ENCODE measurements at regions not wholly inside any gene's neighbourhood (a gene's known extent, or its start where the extent isn't known, plus 50 kb on each side); places are given as distances from the start of the nearest gene placed in this dataset.
A peak's percentile ranks its signal among the peaks of the same experiment; 100 is the strongest.
"Not testable (repeated sequence)": the region's sequence is repeated elsewhere in the genome, so short reads cannot be mapped to it uniquely, and the experiment has no call there.

DNA sequence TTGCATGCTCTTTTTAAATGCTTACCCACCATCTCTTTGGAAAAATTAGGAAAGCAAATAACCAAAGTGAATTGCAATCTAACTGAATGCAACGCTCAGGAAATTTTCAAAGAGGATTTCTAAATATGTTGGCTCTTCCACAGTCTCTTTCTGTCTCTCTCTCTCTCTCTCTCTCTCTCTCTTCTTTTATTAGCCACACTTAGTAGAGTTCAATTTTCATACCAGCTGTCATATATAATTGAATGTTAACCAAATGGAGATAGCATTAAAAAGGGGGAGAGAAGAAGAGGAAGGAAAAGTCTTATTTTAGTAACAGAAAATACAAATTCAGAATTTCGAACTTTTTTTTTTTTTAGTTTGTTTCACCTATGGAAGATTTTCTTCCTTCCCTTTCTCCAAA lies 235.9 kb upstream of the GBE1 start:
- no peak for ATAC-seq (ENCODE audit: low read depth)
- DNase-seq (ENCODE audit: low spot score) = no peak

DNA sequence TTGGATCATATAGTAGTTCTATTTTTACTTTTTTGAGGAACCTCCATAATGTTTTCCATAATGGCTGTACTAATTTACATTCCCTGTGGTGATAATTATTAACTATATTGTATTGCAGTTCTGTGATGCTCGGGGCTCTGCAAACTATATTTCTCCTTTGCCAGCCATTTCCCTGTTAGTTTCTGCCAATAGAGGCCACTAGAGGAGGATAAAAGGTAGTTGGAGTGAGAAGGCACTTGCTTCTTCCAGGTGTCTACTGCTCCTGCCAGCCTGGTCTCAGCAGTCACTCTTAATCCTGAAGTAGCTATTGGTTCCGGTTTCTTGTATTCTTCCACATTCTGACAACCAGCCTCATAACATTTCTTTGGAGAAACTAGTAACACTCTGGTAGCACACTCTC lies 233.9 kb upstream of the GBE1 start:
- H3K27me3 ChIP-seq (ENCODE audit: insufficient read depth, poor library complexity, severe bottlenecking) = no peaks in the 10 kb centered on the region
- no peaks in the 10 kb centered on the region for H3K36me3 ChIP-seq (ENCODE audit: low read depth)
- TF ChIP-seq, protein P1, sequence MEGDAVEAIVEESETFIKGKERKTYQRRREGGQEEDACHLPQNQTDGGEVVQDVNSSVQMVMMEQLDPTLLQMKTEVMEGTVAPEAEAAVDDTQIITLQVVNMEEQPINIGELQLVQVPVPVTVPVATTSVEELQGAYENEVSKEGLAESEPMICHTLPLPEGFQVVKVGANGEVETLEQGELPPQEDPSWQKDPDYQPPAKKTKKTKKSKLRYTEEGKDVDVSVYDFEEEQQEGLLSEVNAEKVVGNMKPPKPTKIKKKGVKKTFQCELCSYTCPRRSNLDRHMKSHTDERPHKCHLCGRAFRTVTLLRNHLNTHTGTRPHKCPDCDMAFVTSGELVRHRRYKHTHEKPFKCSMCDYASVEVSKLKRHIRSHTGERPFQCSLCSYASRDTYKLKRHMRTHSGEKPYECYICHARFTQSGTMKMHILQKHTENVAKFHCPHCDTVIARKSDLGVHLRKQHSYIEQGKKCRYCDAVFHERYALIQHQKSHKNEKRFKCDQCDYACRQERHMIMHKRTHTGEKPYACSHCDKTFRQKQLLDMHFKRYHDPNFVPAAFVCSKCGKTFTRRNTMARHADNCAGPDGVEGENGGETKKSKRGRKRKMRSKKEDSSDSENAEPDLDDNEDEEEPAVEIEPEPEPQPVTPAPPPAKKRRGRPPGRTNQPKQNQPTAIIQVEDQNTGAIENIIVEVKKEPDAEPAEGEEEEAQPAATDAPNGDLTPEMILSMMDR (IDR thresholded peaks at IDR 0.05; ENCODE audit: poor library complexity, severe bottlenecking) = peak; percentile 41
- no peaks in the 10 kb centered on the region for H3K4me1 ChIP-seq (ENCODE audit: insufficient read depth, poor library complexity, severe bottlenecking)
- H3K27ac ChIP-seq (ENCODE audit: poor library complexity, severe bottlenecking) = no peak overlapping the region
- ATAC-seq (ENCODE audit: low read depth) (no peak; the same call in 2 of the 3 replicates), DNase-seq (ENCODE audit: low spot score) (no peak)
- H3K9me3 ChIP-seq (ENCODE audit: severe bottlenecking) = no peaks in the 10 kb centered on the region
- no peak overlapping the region for H3K4me3 ChIP-seq (ENCODE audit: severe bottlenecking)

More for the DNA sequence above, 235.9 kb upstream of the GBE1 start:
- H3K4me1 ChIP-seq (ENCODE audit: insufficient read depth, poor library complexity, severe bottlenecking) = no peaks in the 10 kb centered on the region
- no peak overlapping the region for H3K27ac ChIP-seq (ENCODE audit: poor library complexity, severe bottlenecking)
- no peaks in the 10 kb centered on the region for H3K36me3 ChIP-seq (ENCODE audit: low read depth)
- TF ChIP-seq, protein P1 (IDR thresholded peaks at IDR 0.05; ENCODE audit: poor library complexity, severe bottlenecking) = no peak
- no peak overlapping the region for H3K4me3 ChIP-seq (ENCODE audit: severe bottlenecking)
- no peaks in the 10 kb centered on the region for H3K27me3 ChIP-seq (ENCODE audit: insufficient read depth, poor library complexity, severe bottlenecking)
- no peaks in the 10 kb centered on the region for H3K9me3 ChIP-seq (ENCODE audit: severe bottlenecking)

GRCh38 chr3:81989758-81990157 lies 228.3 kb upstream of the GBE1 start:
- DNase-seq (ENCODE audit: low spot score) = no peak
- no peak for ATAC-seq (ENCODE audit: low read depth)

DNA sequence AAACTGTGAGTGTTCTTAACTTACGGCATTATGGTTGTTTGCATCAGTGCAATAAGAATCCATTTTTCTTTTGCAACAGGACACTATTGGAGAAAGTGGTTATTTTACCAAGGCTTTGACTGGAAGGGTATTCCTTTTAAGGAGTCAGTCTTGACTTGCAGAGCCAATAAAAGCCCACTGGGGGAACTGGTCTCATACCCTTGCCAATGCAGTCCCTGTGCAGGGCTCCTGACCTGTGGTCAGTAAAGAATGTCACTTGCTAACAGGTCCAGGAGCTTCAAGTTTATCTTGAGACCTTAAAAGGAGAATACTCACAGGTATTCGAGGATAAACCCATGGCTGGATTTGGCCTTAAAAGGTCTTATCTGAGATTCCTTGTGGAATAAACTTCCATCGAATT lies 227.8 kb upstream of the GBE1 start:
- DNase-seq (ENCODE audit: low spot score) = no peak
- TF ChIP-seq, protein P1 (IDR thresholded peaks at IDR 0.05; ENCODE audit: poor library complexity, severe bottlenecking) = no peak
- Histone ChIP-seq H3K36me3 (ENCODE audit: low read depth) (no peaks in the 10 kb centered on the region), H3K27me3 (ENCODE audit: insufficient read depth, poor library complexity, severe bottlenecking) (no peaks in the 10 kb centered on the region), H3K4me3 (ENCODE audit: severe bottlenecking) (no peak overlapping the region), H3K27ac (ENCODE audit: poor library complexity, severe bottlenecking) (no peak overlapping the region), H3K9me3 (ENCODE audit: severe bottlenecking) (no peaks in the 10 kb centered on the region), H3K4me1 (ENCODE audit: insufficient read depth, poor library complexity, severe bottlenecking) (no peaks in the 10 kb centered on the region)
- no peak for ATAC-seq (ENCODE audit: low read depth)

More at GRCh38 chr3:81989758-81990157, 228.3 kb upstream of the GBE1 start:
- H3K27me3 ChIP-seq (ENCODE audit: insufficient read depth, poor library complexity, severe bottlenecking) = no peaks in the 10 kb centered on the region
- no peaks in the 10 kb centered on the region for H3K4me1 ChIP-seq (ENCODE audit: insufficient read depth, poor library complexity, severe bottlenecking)
- H3K36me3 ChIP-seq (ENCODE audit: low read depth) = no peaks in the 10 kb centered on the region
- no peak overlapping the region for H3K4me3 ChIP-seq (ENCODE audit: severe bottlenecking)
- no peaks in the 10 kb centered on the region for H3K9me3 ChIP-seq (ENCODE audit: severe bottlenecking)
- H3K27ac ChIP-seq (ENCODE audit: poor library complexity, severe bottlenecking) = no peak overlapping the region
- TF ChIP-seq, protein P1 (IDR thresholded peaks at IDR 0.05; ENCODE audit: poor library complexity, severe bottlenecking) = no peak

DNA sequence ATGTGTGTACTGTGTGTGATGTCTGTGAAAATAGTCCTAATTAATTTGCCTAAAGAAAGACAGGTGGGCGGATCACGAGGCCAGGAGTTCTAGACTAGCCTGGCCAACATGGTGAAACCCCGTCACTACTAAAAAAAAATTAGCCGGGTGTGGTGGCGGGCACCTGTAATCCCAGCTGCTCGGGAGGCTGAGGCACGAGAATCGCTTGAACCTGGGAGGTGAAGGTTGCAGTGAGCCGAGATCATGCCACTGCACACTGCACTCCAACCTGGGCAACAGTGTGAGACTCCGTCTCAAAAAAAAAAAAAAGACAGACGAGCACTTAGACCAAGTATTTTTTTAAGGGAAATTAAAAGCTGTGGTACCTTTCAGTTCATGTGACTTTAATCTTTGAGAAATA lies 226.0 kb upstream of the GBE1 start:
- not testable (repeated sequence) for H3K4me1 ChIP-seq (ENCODE audit: insufficient read depth, poor library complexity, severe bottlenecking); H3K4me3 ChIP-seq (ENCODE audit: severe bottlenecking); ATAC-seq (ENCODE audit: low read depth); H3K27ac ChIP-seq (ENCODE audit: poor library complexity, severe bottlenecking); H3K27me3 ChIP-seq (ENCODE audit: insufficient read depth, poor library complexity, severe bottlenecking); H3K9me3 ChIP-seq (ENCODE audit: severe bottlenecking); H3K36me3 ChIP-seq (ENCODE audit: low read depth); DNase-seq (ENCODE audit: low spot score)
